GM12872 (cell line): ENCODE measurements at regions not wholly inside any gene's neighbourhood (a gene's known extent, or its start where the extent isn't known, plus 50 kb on each side); places are given as distances from the start of the nearest gene placed in this dataset.

Experiments used
- TF ChIP-seq, protein P1 (sequence below): IDR thresholded peaks from 3 replicates; pipeline ENCODE4 v1.5.1; 2011; ENCODE audit warnings: low read depth, mild to moderate bottlenecking, low read length, moderate library complexity; ENCODE audit not compliant: insufficient read depth

DNA sequence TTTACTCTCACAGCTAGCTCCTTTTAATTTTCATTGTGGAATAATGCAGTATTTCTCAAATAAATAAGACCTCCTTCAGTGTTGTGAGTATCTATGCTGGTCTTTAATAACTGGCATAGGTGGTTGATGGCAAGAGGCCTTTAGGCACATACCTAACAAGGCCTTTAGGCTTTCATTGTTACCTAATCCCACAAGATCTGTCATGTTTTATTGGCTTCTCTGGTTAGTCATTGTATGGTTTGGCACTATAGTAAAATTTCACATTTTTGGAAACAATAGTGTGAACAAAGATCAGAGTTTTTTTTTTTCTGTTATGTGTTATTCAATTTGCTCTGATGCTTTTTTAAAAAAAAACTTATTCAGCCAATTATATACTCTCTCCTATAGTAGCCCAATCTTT is 89.8 kb upstream of the NEUROD1 start:
- TF ChIP-seq, protein P1, sequence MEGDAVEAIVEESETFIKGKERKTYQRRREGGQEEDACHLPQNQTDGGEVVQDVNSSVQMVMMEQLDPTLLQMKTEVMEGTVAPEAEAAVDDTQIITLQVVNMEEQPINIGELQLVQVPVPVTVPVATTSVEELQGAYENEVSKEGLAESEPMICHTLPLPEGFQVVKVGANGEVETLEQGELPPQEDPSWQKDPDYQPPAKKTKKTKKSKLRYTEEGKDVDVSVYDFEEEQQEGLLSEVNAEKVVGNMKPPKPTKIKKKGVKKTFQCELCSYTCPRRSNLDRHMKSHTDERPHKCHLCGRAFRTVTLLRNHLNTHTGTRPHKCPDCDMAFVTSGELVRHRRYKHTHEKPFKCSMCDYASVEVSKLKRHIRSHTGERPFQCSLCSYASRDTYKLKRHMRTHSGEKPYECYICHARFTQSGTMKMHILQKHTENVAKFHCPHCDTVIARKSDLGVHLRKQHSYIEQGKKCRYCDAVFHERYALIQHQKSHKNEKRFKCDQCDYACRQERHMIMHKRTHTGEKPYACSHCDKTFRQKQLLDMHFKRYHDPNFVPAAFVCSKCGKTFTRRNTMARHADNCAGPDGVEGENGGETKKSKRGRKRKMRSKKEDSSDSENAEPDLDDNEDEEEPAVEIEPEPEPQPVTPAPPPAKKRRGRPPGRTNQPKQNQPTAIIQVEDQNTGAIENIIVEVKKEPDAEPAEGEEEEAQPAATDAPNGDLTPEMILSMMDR, result no peak

DNA sequence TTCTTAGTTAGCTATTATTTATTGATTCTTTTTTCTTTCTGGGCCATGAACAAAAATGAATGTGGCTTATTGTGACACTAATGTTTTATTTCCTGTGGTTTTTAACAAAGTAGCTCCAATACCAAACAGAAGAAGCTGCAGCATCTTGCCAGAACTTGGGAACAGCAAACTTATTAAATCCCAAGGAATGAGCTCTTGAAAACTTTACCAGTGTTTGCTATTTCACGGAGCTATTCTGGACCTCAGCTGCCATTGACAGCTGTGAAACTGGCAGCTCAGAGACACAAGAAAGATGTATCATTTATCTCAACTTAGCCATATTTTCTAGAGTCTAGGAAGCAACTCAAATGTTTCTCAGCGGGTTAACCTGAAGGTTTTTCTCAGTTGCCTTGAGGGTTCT is 91.0 kb upstream of the NEUROD1 start:
- TF ChIP-seq, protein P1, result no peak

DNA sequence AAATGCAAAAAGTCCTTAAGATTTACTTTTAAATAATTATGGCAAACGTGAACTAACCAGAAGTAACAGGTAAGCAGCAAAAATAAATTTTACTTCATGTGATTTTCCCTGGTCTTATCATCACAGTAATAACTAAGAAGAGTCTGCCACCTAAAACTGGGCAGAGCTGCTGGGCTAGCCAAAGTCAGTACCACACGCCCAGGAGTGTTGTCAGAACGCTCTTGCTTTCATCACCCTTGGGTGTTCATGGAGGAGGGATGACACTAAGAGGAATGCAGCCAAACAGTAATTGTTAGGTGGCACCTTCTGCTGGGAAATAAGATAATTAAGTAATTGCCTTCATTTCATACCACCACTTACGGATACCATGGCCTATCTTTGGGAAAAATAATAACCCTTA is 92.0 kb upstream of the NEUROD1 start:
- TF ChIP-seq, protein P1, result no peak

DNA sequence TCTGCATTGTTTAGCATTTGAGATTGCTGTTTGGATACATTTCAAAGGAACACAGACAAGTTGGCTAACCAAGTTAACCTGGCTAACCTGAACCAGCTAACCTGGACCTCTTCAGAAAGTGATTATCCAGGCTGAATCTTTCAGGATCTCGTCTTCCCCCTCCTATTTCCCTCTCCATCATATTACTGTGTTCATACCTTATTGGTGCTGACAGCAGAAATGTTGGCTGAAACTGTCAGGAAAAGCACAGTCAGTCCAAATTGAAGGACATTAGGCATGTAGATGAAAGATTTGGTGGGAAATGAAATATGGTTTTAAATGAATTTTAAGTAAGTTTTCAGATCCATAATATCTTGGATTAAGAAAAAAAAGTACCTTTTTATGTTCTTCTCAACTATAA is 92.5 kb upstream of the NEUROD1 start:
- TF ChIP-seq, protein P1, result no peak

DNA sequence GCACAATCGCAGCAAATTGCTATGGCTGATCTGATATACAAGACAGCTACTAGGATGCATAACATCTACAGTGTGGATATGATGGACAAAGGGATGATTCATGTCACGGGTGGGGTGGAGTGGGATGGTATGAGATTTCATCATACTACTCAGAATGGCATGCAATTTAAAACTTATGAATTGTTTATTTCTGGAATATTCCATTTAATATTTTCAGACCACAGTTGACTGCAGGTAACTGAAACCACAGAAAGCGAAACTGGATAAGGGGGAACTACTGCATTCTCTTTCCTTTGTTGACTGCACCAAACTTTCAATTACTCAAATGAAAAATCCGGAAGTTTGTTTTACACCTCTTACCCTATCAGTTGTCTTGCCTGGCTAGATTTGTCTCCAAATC is 94.4 kb upstream of the NEUROD1 start:
- TF ChIP-seq, protein P1, result no peak

DNA sequence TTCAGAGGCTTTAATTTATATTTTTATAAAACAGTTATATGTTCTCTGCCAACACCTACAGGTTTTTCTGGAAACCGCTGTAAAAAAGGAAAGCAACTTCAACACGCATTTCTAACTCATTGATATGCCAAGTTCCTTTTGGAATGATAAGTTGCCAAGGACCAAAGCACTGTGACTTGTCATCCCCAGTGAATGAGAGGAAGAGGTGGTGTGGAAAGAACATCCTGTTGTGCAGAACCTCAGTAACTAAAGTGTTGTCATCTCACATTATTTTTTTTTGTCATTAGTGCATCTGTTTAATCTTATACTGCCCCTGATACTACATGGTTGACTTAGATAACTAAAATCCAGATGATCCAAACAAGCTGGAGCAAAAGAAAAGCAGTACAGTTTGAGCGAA is 96.0 kb upstream of the NEUROD1 start:
- TF ChIP-seq, protein P1, result no peak

DNA sequence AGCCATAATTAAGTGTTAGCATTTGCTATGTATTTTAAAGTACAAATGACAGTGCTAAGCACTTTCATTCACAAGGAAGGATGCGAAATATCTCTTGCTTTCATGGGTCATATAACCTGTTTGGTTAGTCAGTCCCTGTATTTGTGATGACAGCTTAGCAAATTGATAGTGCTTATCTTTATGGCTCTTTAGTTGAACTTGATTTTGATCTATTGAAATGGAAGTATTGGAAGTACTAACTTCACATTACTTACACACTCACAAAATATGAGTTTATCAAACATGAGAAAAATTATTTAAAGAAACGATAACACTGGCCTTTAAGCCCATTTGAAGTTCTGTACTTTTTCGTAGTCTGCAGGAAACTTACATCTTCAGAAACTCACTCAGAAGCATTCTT is 97.4 kb upstream of the NEUROD1 start:
- TF ChIP-seq, protein P1, result no peak
